ENCODE measurements at regions not wholly inside any gene's neighbourhood (a gene's known extent, or its start where the extent isn't known, plus 50 kb on each side); places are given as distances from the start of the nearest gene placed in this dataset.

DNA sequence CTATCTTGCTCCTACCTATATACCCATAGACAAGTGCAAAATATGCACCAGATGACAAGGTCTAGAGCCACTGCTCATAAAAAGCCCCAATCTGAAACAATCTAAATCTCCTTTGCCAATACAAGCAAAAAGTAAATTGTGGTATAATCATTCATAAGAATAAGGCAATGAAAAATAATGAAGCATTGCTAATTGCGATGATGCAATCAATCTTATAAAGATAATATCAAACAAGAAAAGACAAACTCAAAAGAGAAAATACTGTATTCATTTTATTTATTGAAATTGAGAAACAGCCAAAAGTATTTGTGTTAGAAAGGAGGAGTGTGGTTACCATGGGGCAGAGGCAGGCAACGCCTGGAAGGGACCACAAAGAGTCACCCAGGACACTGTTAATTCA lies 175.9 kb upstream of the GYPC start:
- no peaks in the 10 kb centered on the region for H3K27me3 Mint-ChIP-seq (ENCODE audit: low read depth)
- DNase-seq (ENCODE audit: low spot score), result no peak
- H3K4me1 Mint-ChIP-seq (ENCODE audit: low read depth), result no peaks in the 10 kb centered on the region
- H3K4me3 Mint-ChIP-seq, result no peak overlapping the region
- H3K27ac Mint-ChIP-seq, result no peak overlapping the region
- H3K9me3 Mint-ChIP-seq, result no peaks in the 10 kb centered on the region
- no peaks in the 10 kb centered on the region for H3K36me3 Mint-ChIP-seq (ENCODE audit: low read depth)

GRCh38 chr2:126482582-126483464 lies 173.1 kb upstream of the GYPC start:
- H3K36me3 Mint-ChIP-seq (ENCODE audit: low read depth), result no peaks in the 10 kb centered on the region
- no peaks in the 10 kb centered on the region for H3K4me1 Mint-ChIP-seq (ENCODE audit: low read depth)
- no peak for DNase-seq (ENCODE audit: low spot score)
- no peaks in the 10 kb centered on the region for H3K27me3 Mint-ChIP-seq (ENCODE audit: low read depth)
- H3K27ac Mint-ChIP-seq, result no peak overlapping the region
- no peak overlapping the region for H3K4me3 Mint-ChIP-seq
- H3K9me3 Mint-ChIP-seq, result no peaks in the 10 kb centered on the region

DNA sequence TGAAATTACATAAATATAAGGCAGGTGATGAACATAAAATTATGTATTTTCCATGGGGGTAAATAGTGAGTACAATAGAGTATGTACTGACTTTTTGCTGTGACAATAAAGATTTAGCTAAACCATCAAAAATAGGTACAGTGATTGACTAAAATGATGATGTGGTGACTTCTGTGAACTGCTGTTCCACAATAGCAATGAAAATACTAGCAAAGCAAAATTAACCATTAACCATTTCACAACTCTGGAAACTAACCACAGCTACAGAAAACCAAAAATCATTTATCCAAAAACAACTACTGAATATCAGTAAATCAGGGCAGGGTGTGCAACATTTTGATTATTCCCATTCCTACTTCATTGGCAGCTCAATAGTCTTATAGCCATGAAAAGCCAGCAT lies 161.4 kb upstream of the GYPC start:
- H3K9me3 Mint-ChIP-seq, result peaks cover 3% of the 10 kb centered on the region
- peaks cover 5% of the 10 kb centered on the region for H3K27me3 Mint-ChIP-seq (ENCODE audit: low read depth)
- no peaks in the 10 kb centered on the region for H3K4me1 Mint-ChIP-seq (ENCODE audit: low read depth)
- no peak overlapping the region for H3K4me3 Mint-ChIP-seq
- no peak overlapping the region for H3K27ac Mint-ChIP-seq
- no peak for DNase-seq (ENCODE audit: low spot score)
- H3K36me3 Mint-ChIP-seq (ENCODE audit: low read depth), result no peaks in the 10 kb centered on the region

DNA sequence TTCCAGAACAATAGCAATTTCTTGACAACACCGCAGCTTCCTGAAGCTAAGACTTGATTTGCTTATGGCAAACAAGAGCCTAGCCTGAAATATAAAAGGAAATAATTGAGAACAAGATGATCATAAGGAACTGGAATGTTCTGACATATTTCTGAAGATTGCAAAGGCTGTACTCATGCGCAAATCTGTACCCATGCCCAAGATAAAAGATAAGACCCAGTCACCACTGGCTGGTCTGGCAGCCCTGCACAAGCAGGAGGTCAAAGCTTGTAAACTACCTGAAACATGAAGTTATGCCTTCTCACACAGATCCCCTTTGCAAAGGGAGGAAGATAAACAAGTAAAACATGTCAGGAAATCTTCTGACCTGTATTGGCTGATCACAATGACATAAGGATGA lies 160.8 kb upstream of the GYPC start:
- no peak overlapping the region for H3K27ac Mint-ChIP-seq
- peaks cover 3% of the 10 kb centered on the region for H3K9me3 Mint-ChIP-seq
- H3K4me3 Mint-ChIP-seq, result no peak overlapping the region
- no peaks in the 10 kb centered on the region for H3K4me1 Mint-ChIP-seq (ENCODE audit: low read depth)
- no peak for DNase-seq (ENCODE audit: low spot score)
- H3K36me3 Mint-ChIP-seq (ENCODE audit: low read depth), result no peaks in the 10 kb centered on the region
- H3K27me3 Mint-ChIP-seq (ENCODE audit: low read depth), result peaks cover 5% of the 10 kb centered on the region

DNA sequence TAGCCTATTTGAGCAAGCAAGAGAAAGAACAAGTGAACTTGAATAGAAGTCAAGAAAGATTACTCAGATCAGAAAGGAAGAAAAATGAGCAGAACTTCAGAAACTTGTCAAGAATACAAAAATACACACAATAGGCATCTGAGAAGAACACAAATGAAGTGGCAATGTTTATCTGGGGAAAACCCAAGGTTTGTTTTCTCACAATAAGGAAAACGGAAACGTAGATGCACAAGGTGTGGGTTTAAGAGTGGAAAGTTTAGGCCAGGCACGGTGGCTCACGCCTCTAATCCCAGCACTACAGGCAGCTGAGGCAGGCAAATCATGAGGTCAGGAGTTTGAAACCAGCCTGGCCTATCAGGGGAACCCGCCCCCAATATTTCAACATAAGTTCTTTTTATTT lies 159.5 kb upstream of the GYPC start:
- no peaks in the 10 kb centered on the region for H3K36me3 Mint-ChIP-seq (ENCODE audit: low read depth)
- no peak overlapping the region for H3K27ac Mint-ChIP-seq
- no peak overlapping the region for H3K4me3 Mint-ChIP-seq
- DNase-seq (ENCODE audit: low spot score), result no peak
- no peaks in the 10 kb centered on the region for H3K4me1 Mint-ChIP-seq (ENCODE audit: low read depth)
- H3K9me3 Mint-ChIP-seq, result peaks cover 3% of the 10 kb centered on the region
- peaks cover 5% of the 10 kb centered on the region for H3K27me3 Mint-ChIP-seq (ENCODE audit: low read depth)

GRCh38 chr2:126503476-126503875 lies 152.5 kb upstream of the GYPC start:
- Mint-ChIP-seq H3K36me3 (ENCODE audit: low read depth) (no peaks in the 10 kb centered on the region), H3K27me3 (ENCODE audit: low read depth) (no peaks in the 10 kb centered on the region), H3K9me3 (no peaks in the 10 kb centered on the region), H3K4me1 (ENCODE audit: low read depth) (no peaks in the 10 kb centered on the region), H3K4me3 (no peak overlapping the region), H3K27ac (no peak overlapping the region)
- DNase-seq (ENCODE audit: low spot score), result no peak

DNA sequence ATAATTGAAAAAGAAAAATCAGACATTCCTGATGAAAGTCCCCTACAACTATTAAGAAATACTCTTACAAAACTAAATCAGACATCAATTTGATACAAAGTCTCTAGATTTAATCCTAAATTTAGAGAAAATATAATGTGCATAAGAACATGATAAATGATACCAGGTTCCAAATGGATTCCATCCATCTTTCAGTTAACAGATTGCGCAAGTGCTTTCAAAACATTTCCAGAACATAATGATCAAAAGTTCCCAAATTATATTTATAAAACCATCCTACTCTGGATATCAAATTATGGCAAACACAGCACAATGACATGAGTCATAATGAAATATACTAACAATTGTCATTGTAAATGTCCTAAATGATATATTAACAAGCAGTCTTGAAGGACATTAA lies 151.0 kb upstream of the GYPC start:
- Mint-ChIP-seq H3K27me3 (ENCODE audit: low read depth) (no peaks in the 10 kb centered on the region), H3K27ac (no peak overlapping the region), H3K4me3 (no peak overlapping the region), H3K9me3 (no peaks in the 10 kb centered on the region), H3K4me1 (ENCODE audit: low read depth) (no peaks in the 10 kb centered on the region), H3K36me3 (ENCODE audit: low read depth) (no peaks in the 10 kb centered on the region)
- no peak for DNase-seq (ENCODE audit: low spot score)

DNA sequence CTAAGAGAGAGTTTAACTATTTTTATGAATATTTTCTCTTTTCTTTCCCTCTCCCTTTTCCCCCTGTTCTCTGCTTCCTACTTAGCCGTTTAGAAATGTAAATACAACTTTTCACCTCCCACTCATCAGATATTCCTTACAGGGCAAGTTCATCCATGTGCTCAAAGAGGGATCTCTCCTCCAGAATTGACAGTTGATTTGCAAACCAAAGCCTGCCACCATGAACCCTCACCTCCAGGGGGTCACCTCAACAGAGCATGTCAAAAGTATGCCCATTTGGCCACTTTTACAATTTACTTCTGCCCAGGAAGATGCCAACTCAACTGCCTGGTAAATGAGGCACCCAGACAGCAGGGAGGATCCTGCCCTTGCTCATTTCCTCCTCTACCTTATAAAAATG lies 149.2 kb upstream of the GYPC start:
- no peak overlapping the region for H3K27ac Mint-ChIP-seq
- DNase-seq (ENCODE audit: low spot score), result no peak
- H3K9me3 Mint-ChIP-seq, result no peaks in the 10 kb centered on the region
- H3K4me3 Mint-ChIP-seq, result no peak overlapping the region
- H3K4me1 Mint-ChIP-seq (ENCODE audit: low read depth), result no peaks in the 10 kb centered on the region
- no peaks in the 10 kb centered on the region for H3K27me3 Mint-ChIP-seq (ENCODE audit: low read depth)
- H3K36me3 Mint-ChIP-seq (ENCODE audit: low read depth), result no peaks in the 10 kb centered on the region

- DNase-seq (ENCODE audit: low spot score), result no peak
- H3K27ac Mint-ChIP-seq, result no peak overlapping the region
- no peaks in the 10 kb centered on the region for H3K9me3 Mint-ChIP-seq
- H3K27me3 Mint-ChIP-seq (ENCODE audit: low read depth), result no peaks in the 10 kb centered on the region
- no peaks in the 10 kb centered on the region for H3K4me1 Mint-ChIP-seq (ENCODE audit: low read depth)
- no peaks in the 10 kb centered on the region for H3K36me3 Mint-ChIP-seq (ENCODE audit: low read depth)
- no peak overlapping the region for H3K4me3 Mint-ChIP-seq
Measured at GRCh38 chr2:126507425-126507911, 148.5 kb upstream of the GYPC start.

GRCh38 chr2:126510356-126510755 lies 145.6 kb upstream of the GYPC start:
- Mint-ChIP-seq H3K27me3 (ENCODE audit: low read depth) (no peaks in the 10 kb centered on the region), H3K9me3 (no peaks in the 10 kb centered on the region), H3K4me3 (no peak overlapping the region), H3K36me3 (ENCODE audit: low read depth) (no peaks in the 10 kb centered on the region), H3K4me1 (ENCODE audit: low read depth) (no peaks in the 10 kb centered on the region), H3K27ac (no peak overlapping the region)
- no peak for DNase-seq (ENCODE audit: low spot score)

DNA sequence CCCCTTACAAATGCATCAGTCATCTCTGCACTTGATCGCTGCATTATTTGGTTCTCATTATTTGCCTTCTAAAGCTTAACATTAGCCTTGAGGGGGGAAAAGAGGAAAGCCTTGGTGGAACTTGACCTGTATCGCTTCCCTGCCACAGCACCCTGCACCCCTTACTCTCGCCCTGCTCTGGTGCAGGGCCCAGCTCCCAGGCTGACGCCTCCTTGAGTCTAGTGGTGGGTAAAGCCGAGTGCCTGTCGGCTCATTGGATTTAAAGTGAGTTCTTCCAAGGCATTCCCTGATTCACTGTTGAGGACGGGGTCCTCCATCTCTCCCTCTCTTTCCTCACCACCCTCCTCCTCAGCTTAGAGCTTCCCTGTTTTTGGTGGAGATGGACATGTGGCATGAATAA lies 145.0 kb upstream of the GYPC start:
- no peak for DNase-seq (ENCODE audit: low spot score)

DNA sequence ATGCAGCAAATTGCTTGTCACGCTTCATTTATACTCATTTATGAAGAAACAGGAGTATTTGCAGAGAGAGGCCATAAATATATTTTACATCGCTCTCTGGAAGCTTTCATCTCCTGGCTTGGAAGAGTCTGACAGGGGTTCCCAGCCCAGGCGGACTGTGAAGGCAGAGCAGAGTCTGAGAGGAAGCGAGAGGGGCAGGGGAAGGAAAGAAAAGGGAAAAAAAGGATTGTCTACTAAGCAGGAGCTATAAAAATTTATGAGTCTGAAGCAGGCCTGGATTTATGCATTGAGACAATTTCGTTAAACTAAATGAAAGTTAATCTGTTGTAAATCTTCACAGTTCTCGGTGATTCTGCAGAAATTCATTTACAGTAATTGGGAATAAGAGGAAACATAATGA lies 143.9 kb upstream of the GYPC start:
- no peak for DNase-seq (ENCODE audit: low spot score)
- Mint-ChIP-seq H3K27me3 (ENCODE audit: low read depth) (no peaks in the 10 kb centered on the region), H3K4me1 (ENCODE audit: low read depth) (no peaks in the 10 kb centered on the region), H3K27ac (no peak overlapping the region), H3K36me3 (ENCODE audit: low read depth) (no peaks in the 10 kb centered on the region), H3K4me3 (no peak overlapping the region), H3K9me3 (no peaks in the 10 kb centered on the region)

More for the DNA sequence above, 145.0 kb upstream of the GYPC start:
- Mint-ChIP-seq H3K4me3 (no peak overlapping the region), H3K9me3 (no peaks in the 10 kb centered on the region), H3K27ac (no peak overlapping the region), H3K4me1 (ENCODE audit: low read depth) (no peaks in the 10 kb centered on the region), H3K27me3 (ENCODE audit: low read depth) (no peaks in the 10 kb centered on the region), H3K36me3 (ENCODE audit: low read depth) (no peaks in the 10 kb centered on the region)

DNA sequence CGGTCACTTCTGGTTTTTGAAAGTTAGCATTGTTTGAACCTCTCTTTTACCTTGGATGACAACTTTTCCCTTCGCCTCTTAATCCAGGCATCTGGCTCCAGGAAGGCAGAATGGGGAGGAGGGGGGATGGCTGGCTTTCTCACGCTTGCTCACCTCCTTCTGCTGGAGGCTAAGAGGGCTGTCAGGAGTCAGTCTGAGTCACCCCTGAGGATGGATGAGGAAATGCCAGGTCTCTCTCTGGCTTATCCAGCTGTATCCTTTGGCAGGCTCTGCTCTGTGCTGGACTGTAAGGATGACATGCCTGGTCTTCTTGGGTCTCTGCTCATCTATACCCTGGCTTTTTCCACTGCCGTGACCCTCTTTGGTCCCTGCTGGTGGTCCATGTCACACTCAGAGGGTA lies 142.9 kb upstream of the GYPC start:
- Mint-ChIP-seq H3K36me3 (ENCODE audit: low read depth) (no peaks in the 10 kb centered on the region), H3K4me1 (ENCODE audit: low read depth) (no peaks in the 10 kb centered on the region), H3K27ac (no peak overlapping the region), H3K9me3 (no peaks in the 10 kb centered on the region), H3K4me3 (no peak overlapping the region), H3K27me3 (ENCODE audit: low read depth) (no peaks in the 10 kb centered on the region)
- no peak for DNase-seq (ENCODE audit: low spot score)

DNA sequence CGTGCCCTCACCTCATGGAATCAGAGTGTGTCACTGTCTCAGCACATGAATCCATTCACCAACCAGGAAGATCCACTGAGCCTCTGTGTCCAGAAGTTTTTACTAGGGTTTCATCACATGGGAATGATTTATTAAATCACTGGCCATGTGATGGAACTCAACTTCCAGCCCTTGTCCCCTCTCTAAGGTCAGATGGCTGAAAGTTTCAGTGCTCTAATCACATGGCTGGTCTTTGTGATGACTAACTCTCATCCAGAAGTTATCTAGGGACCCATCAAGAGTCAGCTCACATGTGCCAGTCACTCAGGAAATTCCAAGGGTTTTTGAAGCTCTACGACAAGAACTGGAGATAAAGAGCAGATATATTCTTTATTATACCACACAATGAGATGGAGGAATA lies 140.5 kb upstream of the GYPC start:
- no peak for DNase-seq (ENCODE audit: low spot score)
- Mint-ChIP-seq H3K4me1 (ENCODE audit: low read depth) (no peaks in the 10 kb centered on the region), H3K27ac (no peak overlapping the region), H3K9me3 (no peaks in the 10 kb centered on the region), H3K27me3 (ENCODE audit: low read depth) (no peaks in the 10 kb centered on the region), H3K4me3 (no peak overlapping the region), H3K36me3 (ENCODE audit: low read depth) (no peaks in the 10 kb centered on the region)

- Mint-ChIP-seq H3K4me3 (no peak overlapping the region), H3K4me1 (ENCODE audit: low read depth) (no peaks in the 10 kb centered on the region), H3K27ac (no peak overlapping the region), H3K27me3 (ENCODE audit: low read depth) (peaks cover 2% of the 10 kb centered on the region), H3K36me3 (ENCODE audit: low read depth) (no peaks in the 10 kb centered on the region), H3K9me3 (no peaks in the 10 kb centered on the region)
- no peak for DNase-seq (ENCODE audit: low spot score)
Measured at GRCh38 chr2:126518196-126518595, 137.8 kb upstream of the GYPC start.

All from T-helper 2 cell treated with Interferon-gamma antibody and Interleukin-4, amounts not matched to agents 5 μg/mL and 100 μg/mL, for 36 hours (primary cell).